GM12892 (cell line): ENCODE measurements at regions not wholly inside any gene's neighbourhood (a gene's known extent, or its start where the extent isn't known, plus 50 kb on each side); places are given as distances from the start of the nearest gene placed in this dataset.

Source experiments
- POLR2A ChIP-seq: IDR thresholded peaks from 2 replicates; pipeline ENCODE4 v1.6.1; 2011; ENCODE audit warnings: low read depth, low read length, control low read depth
- POLR2AphosphoS5 ChIP-seq: IDR thresholded peaks from 2 replicates; pipeline ENCODE4 v1.6.1; 2011; ENCODE audit warnings: low read depth, low read length, control low read depth
- TAF1 ChIP-seq: IDR thresholded peaks from 2 replicates; pipeline ENCODE4 v1.6.1; 2011; ENCODE audit warnings: low read depth, mild to moderate bottlenecking, control low read depth, low read length, borderline replicate concordance

DNA sequence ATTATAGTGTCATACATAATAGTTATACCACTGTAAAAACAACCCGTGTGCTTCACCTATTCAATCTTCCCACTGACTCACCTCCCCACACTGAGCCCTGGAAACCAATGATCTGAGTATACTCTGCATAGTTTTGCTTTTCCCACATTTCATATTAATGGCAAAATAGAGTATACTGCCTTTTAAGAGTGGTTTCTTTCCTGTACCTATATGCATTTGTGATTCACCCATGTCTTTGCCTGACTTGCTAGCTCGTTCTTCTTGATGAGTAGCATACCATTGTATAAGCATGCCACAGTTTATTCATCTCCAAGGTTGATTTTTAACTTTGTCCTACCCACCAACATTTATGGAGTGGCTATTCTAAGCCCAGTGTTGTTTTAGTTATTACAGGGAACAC is 686.4 kb downstream of the PLCL1 start:
- no peak for TF ChIP-seq POLR2A
- no peak for TF ChIP-seq POLR2AphosphoS5
- no peak for TF ChIP-seq TAF1
